Mammary epithelial cell (primary cell): ENCODE measurements at regions not wholly inside any gene's neighbourhood (a gene's known extent, or its start where the extent isn't known, plus 50 kb on each side); places are given as distances from the start of the nearest gene placed in this dataset.

Experiments
- EZH2 ChIP-seq: IDR thresholded peaks from 2 replicates; pipeline ENCODE4 v1.6.1; 2012; ENCODE audit warnings: low read length, inconsistent platforms, borderline replicate concordance
- TF ChIP-seq, protein P1 (sequence below), 2 donors: IDR thresholded peaks in 1 of 2; conservative IDR thresholded peaks in 1 of 2; 2 replicates each; pipeline ENCODE4 v1.5.1; 2011 to 2012; ENCODE audit warnings: inconsistent platforms in 2 of 2, low read length in 2 of 2, mild to moderate bottlenecking in 2 of 2, control low read depth in 1 of 2, low read depth in 1 of 2; ENCODE audit not compliant: insufficient read depth in 1 of 2; ENCODE audit errors: extremely low read depth in 1 of 2

DNA sequence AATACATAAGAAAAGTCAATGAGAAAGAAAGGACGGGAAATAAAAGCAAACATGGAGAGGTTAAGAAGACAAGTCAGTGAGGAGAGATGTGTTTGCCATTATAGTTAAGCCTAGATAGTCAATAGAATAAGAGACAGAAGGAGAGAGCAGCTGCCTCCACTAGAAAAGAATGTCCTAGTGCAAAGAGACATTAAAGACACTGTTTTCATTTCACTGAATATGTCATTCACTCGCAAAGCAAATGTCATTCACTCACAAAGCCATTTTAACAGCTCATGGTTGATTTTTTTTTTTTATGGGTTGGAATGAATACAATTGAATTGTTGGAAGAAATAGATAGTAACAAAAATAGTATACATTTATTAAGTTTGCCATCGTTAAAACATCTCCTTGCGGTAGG is 1007.6 kb downstream of the DNAJB9 start:
- TF ChIP-seq, protein P1, sequence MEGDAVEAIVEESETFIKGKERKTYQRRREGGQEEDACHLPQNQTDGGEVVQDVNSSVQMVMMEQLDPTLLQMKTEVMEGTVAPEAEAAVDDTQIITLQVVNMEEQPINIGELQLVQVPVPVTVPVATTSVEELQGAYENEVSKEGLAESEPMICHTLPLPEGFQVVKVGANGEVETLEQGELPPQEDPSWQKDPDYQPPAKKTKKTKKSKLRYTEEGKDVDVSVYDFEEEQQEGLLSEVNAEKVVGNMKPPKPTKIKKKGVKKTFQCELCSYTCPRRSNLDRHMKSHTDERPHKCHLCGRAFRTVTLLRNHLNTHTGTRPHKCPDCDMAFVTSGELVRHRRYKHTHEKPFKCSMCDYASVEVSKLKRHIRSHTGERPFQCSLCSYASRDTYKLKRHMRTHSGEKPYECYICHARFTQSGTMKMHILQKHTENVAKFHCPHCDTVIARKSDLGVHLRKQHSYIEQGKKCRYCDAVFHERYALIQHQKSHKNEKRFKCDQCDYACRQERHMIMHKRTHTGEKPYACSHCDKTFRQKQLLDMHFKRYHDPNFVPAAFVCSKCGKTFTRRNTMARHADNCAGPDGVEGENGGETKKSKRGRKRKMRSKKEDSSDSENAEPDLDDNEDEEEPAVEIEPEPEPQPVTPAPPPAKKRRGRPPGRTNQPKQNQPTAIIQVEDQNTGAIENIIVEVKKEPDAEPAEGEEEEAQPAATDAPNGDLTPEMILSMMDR (conservative IDR thresholded peaks at IDR 0.05 in 1 of 2, IDR thresholded peaks at IDR 0.05 in 1 of 2; ENCODE audit: extremely low read depth in 1 of 2, insufficient read depth in 1 of 2, low read depth in 1 of 2, low read length in 2 of 2) = no peak
- no peak for TF ChIP-seq EZH2
